Keratinocyte (primary cell): ENCODE measurements at regions not wholly inside any gene's neighbourhood (a gene's known extent, or its start where the extent isn't known, plus 50 kb on each side); places are given as distances from the start of the nearest gene placed in this dataset.

Source experiments
- DNase-seq: peaks from one replicate; pipeline ENCODE4 v3.0.0-alpha.2; 2011; ENCODE audit warnings: low read depth, missing footprints, low spot score
- FAIRE-seq: peaks from 2 replicates; lab custom pipeline; 2011; peaks lifted over from hg19 to GRCh38; lab: Jason Lieb, UNC
- H2AFZ ChIP-seq: 2 replicates; pipeline ENCODE4 v1.6.0; 2012; ENCODE audit warnings: low read length, control low read depth, inconsistent platforms; ENCODE audit not compliant: control insufficient read depth
- H3K27ac ChIP-seq: 2 replicates; pipeline ENCODE4 v1.5.1; 2011; ENCODE audit warnings: low read length; ENCODE audit not compliant: control insufficient read depth, insufficient read depth
- H3K27me3 ChIP-seq: 3 replicates; pipeline ENCODE4 v1.6.0; 2011; ENCODE audit warnings: low read length; ENCODE audit not compliant: control insufficient read depth, insufficient read depth; ENCODE audit errors: extremely low read depth
- H3K36me3 ChIP-seq, 2 experiments: 2 replicates in 1 of 2; 3 replicates in 1 of 2; pipeline ENCODE4 v1.5.1; 2011; ENCODE audit warnings: low read length in 2 of 2, mild to moderate bottlenecking in 1 of 2; ENCODE audit not compliant: control insufficient read depth in 2 of 2, insufficient read depth in 2 of 2; ENCODE audit errors: extremely low read depth in 1 of 2
- H3K4me1 ChIP-seq: 3 replicates; pipeline ENCODE4 v1.5.1; 2011; ENCODE audit warnings: low read length; ENCODE audit not compliant: control insufficient read depth, insufficient read depth; ENCODE audit errors: extremely low read depth
- H3K4me2 ChIP-seq: 3 replicates; pipeline ENCODE4 v1.6.0; 2011; ENCODE audit warnings: low read depth, low read length; ENCODE audit not compliant: control insufficient read depth, insufficient read depth; ENCODE audit errors: extremely low read depth
- H3K4me3 ChIP-seq, 3 experiments: fragments of 200-600 bp in 1 of 3; sonication (generic) in 1 of 3; 2 replicates in 2 of 3; 3 replicates in 1 of 3; pipeline ENCODE4 v1.5.1; 2011 to 2016; ENCODE audit warnings: low read length in 3 of 3, mild to moderate bottlenecking in 3 of 3, control low read depth in 2 of 3, inconsistent platforms in 1 of 3, low read depth in 1 of 3, mixed read lengths in 1 of 3, mixed run types in 1 of 3, moderate library complexity in 1 of 3; ENCODE audit not compliant: control insufficient read depth in 2 of 3, insufficient read depth in 2 of 3; ENCODE audit errors: extremely low read depth in 1 of 3
- H3K79me2 ChIP-seq: 2 replicates; pipeline ENCODE4 v1.6.0; 2012; ENCODE audit warnings: low read length; ENCODE audit not compliant: control insufficient read depth, insufficient read depth
- H3K9ac ChIP-seq: 3 replicates; pipeline ENCODE4 v1.6.0; 2011; ENCODE audit warnings: low read length; ENCODE audit not compliant: control insufficient read depth, insufficient read depth; ENCODE audit errors: extremely low read depth
- H3K9me1 ChIP-seq: 3 replicates; pipeline ENCODE4 v1.6.0; 2011; ENCODE audit warnings: low read length; ENCODE audit not compliant: control insufficient read depth, insufficient read depth; ENCODE audit errors: extremely low read depth
- H3K9me3 ChIP-seq: 2 replicates; pipeline ENCODE4 v1.5.1; 2012; ENCODE audit warnings: low read depth, low read length; ENCODE audit not compliant: control insufficient read depth
- H4K20me1 ChIP-seq: 3 replicates; pipeline ENCODE4 v1.6.0; 2011; ENCODE audit warnings: low read length; ENCODE audit not compliant: control insufficient read depth, insufficient read depth; ENCODE audit errors: extremely low read depth
- CTCF ChIP-seq, 3 experiments: IDR thresholded peaks in 1 of 3; conservative IDR thresholded peaks in 1 of 3; optimal IDR thresholded peaks in 1 of 3; 2 replicates in 2 of 3; 3 replicates in 1 of 3; pipeline versions ENCODE3 to v1.5.1; 2011; ENCODE audit warnings: low read length in 3 of 3, mild to moderate bottlenecking in 3 of 3, moderate library complexity in 2 of 3, control low read depth in 1 of 3, inconsistent platforms in 1 of 3; ENCODE audit not compliant: insufficient read depth in 2 of 3; ENCODE audit errors: extremely low read depth in 1 of 3
- EZH2 ChIP-seq: IDR thresholded peaks from one replicate; pipeline ENCODE4 v1.6.1; 2012; ENCODE audit warnings: inconsistent platforms, mild to moderate bottlenecking, low read length, moderate library complexity
- dilution Hi-C: fragments of 300-500 bp; cut with MboI; formaldehyde crosslinking; loops from one replicate; pipeline ENCODE4 v1.7.0; 2020; ENCODE audit warnings: low sequenced_read_pairs; ENCODE audit not compliant: extremely low pct_ligation_motif_present

GRCh38 chr15:46714950-46715349 is 1002.4 kb upstream of the SEMA6D start:
- Histone ChIP-seq H3K4me3 (no peak overlapping the region), H3K9me1 (no peaks in the 10 kb centered on the region), H3K4me1 (no peaks in the 10 kb centered on the region), H3K79me2 (no peaks in the 10 kb centered on the region), H4K20me1 (no peaks in the 10 kb centered on the region), H3K4me2 (no peak overlapping the region), H3K9me3 (no peaks in the 10 kb centered on the region), H3K36me3 (no peaks in the 10 kb centered on the region), H3K9ac (no peak overlapping the region), H3K27me3 (no peaks in the 10 kb centered on the region), H3K27ac (no peak overlapping the region), H2AFZ (no peak overlapping the region)
- dilution Hi-C loops = no loop called here
- no peak for DNase-seq
- FAIRE-seq = no peak
- no peak for TF ChIP-seq EZH2
- TF ChIP-seq CTCF (optimal IDR thresholded peaks at IDR 0.05 in 1 of 3, IDR thresholded peaks at IDR 0.05 in 1 of 3, conservative IDR thresholded peaks at IDR 0.05 in 1 of 3; ENCODE audit: extremely low read depth in 1 of 3, insufficient read depth in 2 of 3, low read length in 3 of 3) = no peak

GRCh38 chr15:46723308-46723707 is 994.0 kb upstream of the SEMA6D start:
- Histone ChIP-seq H3K9ac (no peak overlapping the region), H3K9me3 (no peaks in the 10 kb centered on the region), H2AFZ (no peak overlapping the region), H4K20me1 (no peaks in the 10 kb centered on the region), H3K9me1 (no peaks in the 10 kb centered on the region), H3K36me3 (no peaks in the 10 kb centered on the region), H3K4me3 (no peak overlapping the region), H3K27me3 (no peaks in the 10 kb centered on the region), H3K79me2 (no peaks in the 10 kb centered on the region), H3K27ac (no peak overlapping the region), H3K4me1 (no peaks in the 10 kb centered on the region), H3K4me2 (no peak overlapping the region)
- dilution Hi-C loops = no loop called here
- no peak for DNase-seq
- FAIRE-seq = no peak
- TF ChIP-seq EZH2 (no peak), CTCF (optimal IDR thresholded peaks at IDR 0.05 in 1 of 3, IDR thresholded peaks at IDR 0.05 in 1 of 3, conservative IDR thresholded peaks at IDR 0.05 in 1 of 3; ENCODE audit: extremely low read depth in 1 of 3, insufficient read depth in 2 of 3, low read length in 3 of 3) (no peak)
